ENCODE measurements at regions not wholly inside any gene's neighbourhood (a gene's known extent, or its start where the extent isn't known, plus 50 kb on each side); places are given as distances from the start of the nearest gene placed in this dataset.

- TF ChIP-seq CTCF (IDR thresholded peaks at IDR 0.05) (no peak), POLR2AphosphoS5 (IDR thresholded peaks at IDR 0.05) (no peak), POLR2A (IDR thresholded peaks at IDR 0.05) (no peak)
Measured at GRCh38 chr2:56515399-56515798, 331.6 kb downstream of the CCDC85A start.
